ENCODE measurements at regions not wholly inside any gene's neighbourhood (a gene's known extent, or its start where the extent isn't known, plus 50 kb on each side); places are given as distances from the start of the nearest gene placed in this dataset.

DNA sequence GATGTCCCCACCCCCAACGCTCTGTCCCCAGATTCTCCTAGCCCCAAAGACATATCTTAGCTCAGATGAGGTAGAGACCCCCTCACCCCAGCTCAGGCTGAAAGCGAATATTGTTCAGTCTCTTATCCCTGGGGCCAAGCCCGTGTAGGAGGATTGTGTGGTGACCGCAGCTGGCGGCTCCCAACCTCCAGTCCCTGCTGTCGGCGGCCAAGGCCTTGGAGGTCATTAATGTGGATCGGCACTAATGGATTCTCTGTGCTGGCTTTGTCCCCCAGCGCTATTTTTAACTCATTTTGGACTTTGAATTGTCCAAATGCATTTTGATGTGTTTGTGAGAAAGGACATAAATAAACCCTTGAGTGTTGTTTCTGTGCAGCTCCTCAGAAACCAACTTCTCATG is 124.2 kb downstream of the UQCRFS1 start:
- no peak for DNase-seq
- intact Hi-C loops (cut with micrococcal nuclease): no loop called here
- H3K4me3 Mint-ChIP-seq: no peak overlapping the region
- H3K4me1 Mint-ChIP-seq: no peaks in the 10 kb centered on the region
- no peak overlapping the region for H3K27ac Mint-ChIP-seq
- no peaks in the 10 kb centered on the region for H3K27me3 Mint-ChIP-seq
- no peaks in the 10 kb centered on the region for H3K36me3 Mint-ChIP-seq (ENCODE audit: low read depth)
- H3K9me3 Mint-ChIP-seq: no peaks in the 10 kb centered on the region

GRCh38 chr19:29086646-29087045 is 126.3 kb downstream of the UQCRFS1 start:
- no peaks in the 10 kb centered on the region for H3K9me3 Mint-ChIP-seq
- no peaks in the 10 kb centered on the region for H3K36me3 Mint-ChIP-seq (ENCODE audit: low read depth)
- intact Hi-C loops (cut with micrococcal nuclease): no loop called here
- H3K27me3 Mint-ChIP-seq: no peaks in the 10 kb centered on the region
- no peaks in the 10 kb centered on the region for H3K4me1 Mint-ChIP-seq
- no peak for DNase-seq
- no peak overlapping the region for H3K27ac Mint-ChIP-seq
- no peak overlapping the region for H3K4me3 Mint-ChIP-seq

DNA sequence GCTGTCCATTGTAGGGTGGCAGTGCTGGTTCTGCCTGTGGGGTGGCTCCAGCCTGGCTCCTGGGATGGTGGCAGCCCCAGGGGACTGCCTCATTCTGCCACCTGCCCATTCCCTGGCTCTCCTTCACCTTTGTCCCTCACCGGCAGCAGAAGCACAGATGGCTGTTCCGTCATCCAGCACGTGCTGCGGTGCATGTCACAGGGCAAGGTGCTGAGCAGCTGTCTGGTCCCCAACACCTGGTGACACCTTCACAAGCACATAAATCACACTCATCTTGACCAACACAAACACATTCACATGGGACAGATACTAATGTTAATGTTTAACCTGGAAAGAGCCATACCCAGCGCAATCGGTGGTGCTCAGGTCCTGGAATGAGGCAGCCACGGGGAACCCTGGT is 126.8 kb downstream of the UQCRFS1 start:
- intact Hi-C loops (cut with micrococcal nuclease): no loop called here
- no peaks in the 10 kb centered on the region for H3K36me3 Mint-ChIP-seq (ENCODE audit: low read depth)
- H3K9me3 Mint-ChIP-seq: no peaks in the 10 kb centered on the region
- H3K4me1 Mint-ChIP-seq: no peaks in the 10 kb centered on the region
- DNase-seq: no peak
- no peak overlapping the region for H3K4me3 Mint-ChIP-seq
- no peak overlapping the region for H3K27ac Mint-ChIP-seq
- H3K27me3 Mint-ChIP-seq: no peaks in the 10 kb centered on the region

DNA sequence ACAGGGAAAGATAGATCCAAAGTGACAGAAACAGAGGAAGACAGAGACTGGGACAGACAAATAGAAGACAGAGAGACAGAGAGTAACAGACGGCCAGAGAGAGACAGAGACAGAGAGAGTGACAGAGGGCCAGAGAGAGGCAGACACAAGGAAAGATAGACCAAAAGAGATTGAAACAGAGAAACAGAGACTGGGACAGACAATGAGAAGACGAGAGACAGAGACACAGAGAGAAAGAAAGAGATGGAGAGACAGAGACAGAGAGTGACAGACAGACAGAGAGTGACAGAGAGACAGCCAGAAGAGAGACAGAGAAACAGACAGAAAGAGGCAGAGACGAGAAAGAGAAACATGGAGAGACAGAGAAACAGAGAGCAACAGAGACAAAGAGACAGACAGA is 127.3 kb downstream of the UQCRFS1 start:
- H3K4me1 Mint-ChIP-seq: no peaks in the 10 kb centered on the region
- DNase-seq: no peak
- no peaks in the 10 kb centered on the region for H3K27me3 Mint-ChIP-seq
- H3K27ac Mint-ChIP-seq: no peak overlapping the region
- H3K9me3 Mint-ChIP-seq: no peaks in the 10 kb centered on the region
- H3K36me3 Mint-ChIP-seq (ENCODE audit: low read depth): no peaks in the 10 kb centered on the region
- intact Hi-C loops (cut with micrococcal nuclease): no loop called here
- H3K4me3 Mint-ChIP-seq: no peak overlapping the region

DNA sequence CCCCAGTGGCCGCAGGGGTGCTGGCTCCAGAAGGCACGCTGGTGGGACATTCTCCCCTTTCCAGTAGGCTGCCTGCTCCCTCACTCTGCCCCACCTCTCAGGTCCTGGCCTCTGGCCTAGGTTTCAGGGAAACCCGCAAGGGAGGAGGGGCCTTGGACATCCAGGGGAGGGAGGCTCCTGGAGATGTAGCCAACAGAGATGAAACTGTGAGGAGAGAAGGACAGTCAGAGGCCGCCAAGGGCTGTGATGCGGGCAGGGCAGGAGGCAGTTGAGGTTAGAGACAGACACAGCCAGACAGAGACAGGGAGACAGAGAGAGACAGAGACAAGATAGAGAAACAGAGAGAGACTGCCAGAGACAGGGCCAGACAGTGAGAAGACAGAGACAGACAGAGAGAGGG is 127.7 kb downstream of the UQCRFS1 start:
- Mint-ChIP-seq H3K9me3 (no peaks in the 10 kb centered on the region), H3K4me1 (no peaks in the 10 kb centered on the region), H3K27ac (no peak overlapping the region), H3K4me3 (no peak overlapping the region), H3K36me3 (ENCODE audit: low read depth) (no peaks in the 10 kb centered on the region), H3K27me3 (no peaks in the 10 kb centered on the region)
- intact Hi-C loops (cut with micrococcal nuclease): no loop called here
- DNase-seq: no peak

DNA sequence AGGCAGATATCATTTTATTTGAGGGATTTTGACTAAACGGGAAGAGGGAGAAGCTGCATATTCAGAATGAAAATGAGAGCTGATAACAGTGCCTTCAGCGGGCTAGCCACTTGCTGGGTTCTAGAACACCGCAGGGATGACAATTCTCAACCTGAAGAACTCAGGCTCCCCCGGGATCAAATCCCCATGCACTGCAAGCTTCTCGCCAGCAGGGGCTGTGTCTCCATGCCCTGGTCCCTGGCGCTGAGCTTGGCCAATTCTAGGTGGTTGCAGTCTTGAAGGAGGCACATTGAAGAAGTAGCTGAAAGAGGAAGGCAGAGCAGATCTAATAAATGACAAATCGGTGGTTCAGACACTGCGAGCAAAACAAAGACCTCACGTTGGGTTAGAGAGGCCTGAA is 128.7 kb downstream of the UQCRFS1 start:
- DNase-seq: peak; percentile 56
- H3K4me3 Mint-ChIP-seq: no peak overlapping the region
- H3K27me3 Mint-ChIP-seq: no peaks in the 10 kb centered on the region
- H3K4me1 Mint-ChIP-seq: no peaks in the 10 kb centered on the region
- intact Hi-C loops (cut with micrococcal nuclease): no loop called here
- H3K9me3 Mint-ChIP-seq: no peaks in the 10 kb centered on the region
- H3K36me3 Mint-ChIP-seq (ENCODE audit: low read depth): no peaks in the 10 kb centered on the region
- H3K27ac Mint-ChIP-seq: no peak overlapping the region

DNA sequence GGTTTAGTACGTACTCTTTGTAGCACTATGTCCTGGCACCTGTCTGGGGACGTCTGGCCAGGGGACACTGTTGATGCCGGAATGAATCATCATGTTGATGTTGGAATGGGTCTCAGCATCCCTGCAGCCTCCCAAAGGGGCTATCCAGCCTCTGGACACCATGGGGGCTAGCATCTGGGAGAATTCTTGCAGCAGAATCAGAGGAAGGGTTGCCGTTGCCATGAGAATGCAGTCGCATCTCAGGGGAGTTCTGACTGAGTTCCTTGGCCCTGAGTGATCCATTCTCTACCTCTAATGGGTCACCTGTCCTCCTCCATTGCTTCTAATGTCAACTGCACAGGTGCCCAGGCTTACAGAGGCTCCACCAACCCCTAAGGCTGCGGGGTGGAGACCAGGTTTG is 129.1 kb downstream of the UQCRFS1 start:
- intact Hi-C loops (cut with micrococcal nuclease): no loop called here
- DNase-seq: no peak
- no peaks in the 10 kb centered on the region for H3K27me3 Mint-ChIP-seq
- no peaks in the 10 kb centered on the region for H3K4me1 Mint-ChIP-seq
- H3K4me3 Mint-ChIP-seq: no peak overlapping the region
- H3K36me3 Mint-ChIP-seq (ENCODE audit: low read depth): no peaks in the 10 kb centered on the region
- H3K9me3 Mint-ChIP-seq: no peaks in the 10 kb centered on the region
- no peak overlapping the region for H3K27ac Mint-ChIP-seq

DNA sequence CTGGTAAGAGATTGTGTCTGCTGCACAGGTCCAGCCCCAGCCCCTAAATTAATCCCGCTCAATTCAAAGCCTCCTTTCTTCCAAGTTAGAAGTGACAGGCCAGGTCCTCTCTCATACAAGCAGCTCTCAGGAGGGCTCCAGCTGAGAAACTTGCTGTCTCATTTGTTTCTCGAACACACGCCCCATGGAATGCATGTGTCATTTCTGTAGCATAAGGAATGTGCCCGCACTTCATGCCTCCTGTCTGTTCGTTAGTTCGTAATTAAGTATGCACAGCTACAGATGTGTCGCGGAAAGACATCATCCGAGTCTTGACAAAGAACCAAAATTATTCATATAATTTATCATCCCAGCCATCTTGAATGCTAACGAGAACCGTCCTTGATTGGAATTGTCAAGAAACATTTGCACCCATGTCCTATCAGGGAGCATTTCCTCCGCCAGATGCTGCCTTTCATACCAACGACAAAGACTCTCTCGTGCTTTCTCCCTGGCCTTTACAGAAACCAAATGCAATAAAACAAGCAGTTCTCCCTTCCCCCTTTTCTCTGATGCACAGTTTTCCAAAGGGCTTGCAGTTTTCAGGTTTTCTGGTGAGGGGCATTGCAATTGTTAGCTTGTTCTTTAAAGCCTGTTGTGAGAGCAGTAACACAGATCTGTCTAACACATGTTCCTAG is 133.5 kb downstream of the UQCRFS1 start:
- Mint-ChIP-seq H3K4me3 (no peak overlapping the region), H3K36me3 (ENCODE audit: low read depth) (no peaks in the 10 kb centered on the region), H3K4me1 (no peaks in the 10 kb centered on the region), H3K27me3 (no peaks in the 10 kb centered on the region), H3K9me3 (no peaks in the 10 kb centered on the region), H3K27ac (no peak overlapping the region)
- DNase-seq: no peak
- intact Hi-C loops (cut with micrococcal nuclease): no loop called here

DNA sequence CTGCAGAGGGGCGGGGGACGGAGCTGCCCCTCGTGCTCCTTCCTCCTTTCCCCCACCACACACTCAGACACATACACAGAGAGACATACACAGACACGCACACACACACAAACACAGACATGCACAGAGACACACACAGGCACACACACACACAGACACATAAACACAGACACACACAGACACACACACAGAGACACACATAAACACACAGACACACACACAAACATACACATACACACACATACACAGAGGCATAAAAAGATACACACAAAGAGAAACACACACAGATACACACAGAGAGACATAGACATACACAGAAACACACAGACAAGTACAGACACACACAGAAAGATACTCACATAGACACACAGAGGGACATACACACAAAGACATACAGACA is 136.0 kb downstream of the UQCRFS1 start:
- no peaks in the 10 kb centered on the region for H3K9me3 Mint-ChIP-seq

GRCh38 chr19:29076161-29076560 is 136.8 kb downstream of the UQCRFS1 start:
- intact Hi-C loops (cut with micrococcal nuclease): no loop called here
- no peaks in the 10 kb centered on the region for H3K36me3 Mint-ChIP-seq (ENCODE audit: low read depth)
- no peak overlapping the region for H3K4me3 Mint-ChIP-seq
- H3K27me3 Mint-ChIP-seq: no peaks in the 10 kb centered on the region
- no peaks in the 10 kb centered on the region for H3K4me1 Mint-ChIP-seq
- DNase-seq: no peak
- H3K27ac Mint-ChIP-seq: no peak overlapping the region
- no peaks in the 10 kb centered on the region for H3K9me3 Mint-ChIP-seq

More for the DNA sequence above, 136.0 kb downstream of the UQCRFS1 start:
- intact Hi-C loops (cut with micrococcal nuclease): no loop called here
- Mint-ChIP-seq H3K4me1 (no peaks in the 10 kb centered on the region), H3K27ac (no peak overlapping the region), H3K36me3 (ENCODE audit: low read depth) (no peaks in the 10 kb centered on the region), H3K4me3 (no peak overlapping the region), H3K27me3 (no peaks in the 10 kb centered on the region)
- DNase-seq: no peak

DNA sequence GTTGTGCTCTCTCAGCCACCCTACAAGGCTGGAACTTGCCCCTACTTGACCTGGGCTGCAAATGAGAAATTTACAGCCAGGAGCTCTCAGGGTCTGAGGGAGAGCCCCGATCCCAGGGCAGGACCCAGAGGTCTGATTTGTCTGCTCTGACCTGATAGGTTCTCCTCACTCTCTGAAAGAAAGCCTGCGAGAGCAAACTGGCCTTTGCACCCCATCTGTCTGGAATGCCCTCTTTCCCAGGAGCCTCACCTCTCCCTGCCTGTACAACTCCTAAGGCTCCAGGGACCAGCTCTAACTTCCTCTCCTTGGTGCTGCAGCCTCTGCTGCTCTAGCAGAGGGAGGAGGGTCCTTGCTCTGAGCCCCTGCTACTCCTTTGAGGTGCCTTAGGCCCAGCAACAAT is 137.8 kb downstream of the UQCRFS1 start:
- H3K4me1 Mint-ChIP-seq: no peaks in the 10 kb centered on the region
- H3K36me3 Mint-ChIP-seq (ENCODE audit: low read depth): no peaks in the 10 kb centered on the region
- H3K27me3 Mint-ChIP-seq: no peaks in the 10 kb centered on the region
- DNase-seq: no peak
- no peak overlapping the region for H3K27ac Mint-ChIP-seq
- no peaks in the 10 kb centered on the region for H3K9me3 Mint-ChIP-seq
- intact Hi-C loops (cut with micrococcal nuclease): no loop called here
- H3K4me3 Mint-ChIP-seq: no peak overlapping the region

- Mint-ChIP-seq H3K4me1 (no peaks in the 10 kb centered on the region), H3K4me3 (no peak overlapping the region), H3K27me3 (no peaks in the 10 kb centered on the region), H3K9me3 (no peaks in the 10 kb centered on the region), H3K36me3 (ENCODE audit: low read depth) (no peaks in the 10 kb centered on the region), H3K27ac (no peak overlapping the region)
- no peak for DNase-seq
- intact Hi-C loops (cut with micrococcal nuclease): no loop called here
Observed at GRCh38 chr19:29074579-29074978, 138.4 kb downstream of the UQCRFS1 start.

GRCh38 chr19:29067831-29068230 is 145.1 kb downstream of the UQCRFS1 start:
- no peaks in the 10 kb centered on the region for H3K36me3 Mint-ChIP-seq (ENCODE audit: low read depth)
- H3K9me3 Mint-ChIP-seq: no peaks in the 10 kb centered on the region
- H3K4me1 Mint-ChIP-seq: no peaks in the 10 kb centered on the region
- DNase-seq: no peak
- no peak overlapping the region for H3K27ac Mint-ChIP-seq
- peaks cover 2% of the 10 kb centered on the region for H3K27me3 Mint-ChIP-seq
- intact Hi-C loops (cut with micrococcal nuclease): no loop called here
- no peak overlapping the region for H3K4me3 Mint-ChIP-seq

DNA sequence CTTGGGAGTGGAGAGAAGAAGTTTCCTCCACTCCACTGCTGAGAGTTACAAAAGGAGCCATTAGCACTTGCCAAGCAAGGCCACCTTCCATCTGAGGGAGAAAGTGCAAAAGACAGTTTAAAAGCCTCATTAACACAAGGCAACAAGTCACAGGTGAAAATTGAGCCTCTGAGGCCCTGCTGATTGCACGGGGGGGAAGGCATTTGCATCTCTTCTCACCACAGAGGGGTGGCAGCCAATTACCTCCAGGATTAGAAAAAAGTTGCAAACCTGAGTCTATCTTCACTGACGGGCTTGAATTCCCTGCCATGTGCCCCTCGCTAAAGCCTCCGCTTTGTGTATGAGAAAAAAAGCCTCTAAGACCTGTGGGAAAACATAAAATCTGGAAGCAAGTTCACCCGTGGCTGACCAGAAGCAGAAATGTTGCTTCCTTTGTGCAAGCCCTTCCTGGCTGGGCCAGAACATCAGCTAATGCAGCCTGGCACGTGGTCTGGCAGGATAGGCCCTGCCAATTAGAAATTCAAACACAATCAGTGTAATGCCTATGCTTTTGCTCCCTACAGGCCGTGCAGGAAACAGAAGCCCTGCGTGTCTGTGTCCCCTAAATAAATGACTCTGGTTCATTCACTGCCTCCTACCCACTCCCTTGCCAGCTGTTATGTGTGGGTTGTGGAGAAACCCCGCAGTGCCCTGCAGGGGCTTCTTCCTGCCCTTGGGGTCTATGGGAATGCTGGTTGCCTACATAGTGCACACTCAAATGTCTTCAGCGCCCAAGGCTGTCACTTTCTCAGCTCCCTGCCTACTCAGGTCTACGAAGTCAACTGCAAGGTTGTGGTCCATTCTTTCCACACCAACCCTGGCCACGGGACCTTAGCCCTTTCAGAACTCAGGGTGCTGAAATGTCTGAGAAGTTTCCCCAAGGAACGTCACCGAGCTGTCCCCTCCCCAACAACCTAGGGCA is 150.2 kb downstream of the UQCRFS1 start:
- H3K36me3 Mint-ChIP-seq (ENCODE audit: low read depth): no peaks in the 10 kb centered on the region
- DNase-seq: no peak
- no peaks in the 10 kb centered on the region for H3K27me3 Mint-ChIP-seq
- no peak overlapping the region for H3K4me3 Mint-ChIP-seq
- no peaks in the 10 kb centered on the region for H3K9me3 Mint-ChIP-seq
- H3K27ac Mint-ChIP-seq: no peak overlapping the region
- no peaks in the 10 kb centered on the region for H3K4me1 Mint-ChIP-seq
- intact Hi-C loops (cut with micrococcal nuclease): no loop called here

All from activated CD4-positive, alpha-beta T cell treated with anti-CD3 and anti-CD28 coated beads, Interleukin-2, amount 10 ng/mL, durations not matched to agents 24 days and 14 days (primary cell).